Endothelial cell of umbilical vein (primary cell): ENCODE measurements at regions not wholly inside any gene's neighbourhood (a gene's known extent, or its start where the extent isn't known, plus 50 kb on each side); places are given as distances from the start of the nearest gene placed in this dataset.

Experiments
- EZH2 ChIP-seq: IDR thresholded peaks from 2 replicates; pipeline ENCODE4 v1.6.1; 2012; ENCODE audit warnings: borderline replicate concordance, low read depth, mild to moderate bottlenecking, moderate library complexity, low read length, inconsistent platforms; ENCODE audit not compliant: severe bottlenecking
- FOS ChIP-seq: IDR thresholded peaks from 2 replicates; pipeline ENCODE4 v1.6.1; 2011; ENCODE audit warnings: mild to moderate bottlenecking, low read length, moderate library complexity, borderline replicate concordance; ENCODE audit not compliant: insufficient read depth
- GATA2 ChIP-seq: IDR thresholded peaks from 2 replicates; pipeline ENCODE4 v1.7.0; 2011; ENCODE audit warnings: low read depth, mild to moderate bottlenecking, moderate library complexity, mixed read lengths, low read length; ENCODE audit not compliant: insufficient read length, insufficient read depth
- JUN ChIP-seq: IDR thresholded peaks from 2 replicates; pipeline ENCODE4 v1.6.1; 2011; ENCODE audit warnings: borderline replicate concordance, low read depth; ENCODE audit not compliant: insufficient read length, insufficient read depth
- MYC ChIP-seq: IDR thresholded peaks from one replicate; pipeline ENCODE4 v1.6.1; 2011; ENCODE audit warnings: mild to moderate bottlenecking, low read depth, low read length
- POLR2A ChIP-seq: IDR thresholded peaks from 2 replicates; pipeline ENCODE4 v1.6.1; 2012; ENCODE audit warnings: low read depth, mild to moderate bottlenecking, control low read depth, low read length
- POLR2AphosphoS5 ChIP-seq: IDR thresholded peaks from 2 replicates; pipeline ENCODE4 v1.6.1; 2012; ENCODE audit warnings: low read depth, mild to moderate bottlenecking, control low read depth, low read length, moderate library complexity; ENCODE audit not compliant: insufficient read depth
- TF ChIP-seq, protein P1 (sequence below), 2 donors: IDR thresholded peaks; 1 replicate in 1 of 2; 2 replicates in 1 of 2; pipeline ENCODE4 v1.5.1; 2011; ENCODE audit warnings: low read length in 2 of 2, mild to moderate bottlenecking in 2 of 2, moderate library complexity in 2 of 2, control low read depth in 1 of 2, inconsistent platforms in 1 of 2, low read depth in 1 of 2; ENCODE audit not compliant: insufficient read depth in 1 of 2; ENCODE audit errors: extremely low read depth in 1 of 2
- TF ChIP-seq, protein P2 (sequence below): IDR thresholded peaks from 2 replicates; pipeline ENCODE4 v1.6.1; 2011; ENCODE audit not compliant: insufficient read depth, insufficient read length

DNA sequence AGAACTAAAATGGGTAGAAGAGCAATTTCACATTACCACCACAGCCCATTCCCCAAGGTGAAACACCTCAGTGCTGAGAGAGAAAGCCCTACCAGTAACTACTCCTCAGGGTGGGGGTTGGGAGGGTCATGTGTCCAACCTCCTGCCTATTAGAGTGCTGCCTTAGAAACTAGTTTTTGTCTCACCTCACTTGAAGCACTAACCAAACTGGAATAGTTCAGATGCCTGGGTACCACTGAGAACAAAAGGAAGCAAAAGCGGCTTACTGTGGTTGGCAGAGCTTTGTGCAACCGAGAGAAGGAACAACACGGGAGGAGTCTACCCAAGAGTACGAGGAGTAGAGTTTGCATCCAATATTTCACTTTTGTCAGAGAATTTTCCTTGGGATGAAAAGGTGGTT is 1207.5 kb upstream of the ADGRL2 start:
- TF ChIP-seq, protein P1, sequence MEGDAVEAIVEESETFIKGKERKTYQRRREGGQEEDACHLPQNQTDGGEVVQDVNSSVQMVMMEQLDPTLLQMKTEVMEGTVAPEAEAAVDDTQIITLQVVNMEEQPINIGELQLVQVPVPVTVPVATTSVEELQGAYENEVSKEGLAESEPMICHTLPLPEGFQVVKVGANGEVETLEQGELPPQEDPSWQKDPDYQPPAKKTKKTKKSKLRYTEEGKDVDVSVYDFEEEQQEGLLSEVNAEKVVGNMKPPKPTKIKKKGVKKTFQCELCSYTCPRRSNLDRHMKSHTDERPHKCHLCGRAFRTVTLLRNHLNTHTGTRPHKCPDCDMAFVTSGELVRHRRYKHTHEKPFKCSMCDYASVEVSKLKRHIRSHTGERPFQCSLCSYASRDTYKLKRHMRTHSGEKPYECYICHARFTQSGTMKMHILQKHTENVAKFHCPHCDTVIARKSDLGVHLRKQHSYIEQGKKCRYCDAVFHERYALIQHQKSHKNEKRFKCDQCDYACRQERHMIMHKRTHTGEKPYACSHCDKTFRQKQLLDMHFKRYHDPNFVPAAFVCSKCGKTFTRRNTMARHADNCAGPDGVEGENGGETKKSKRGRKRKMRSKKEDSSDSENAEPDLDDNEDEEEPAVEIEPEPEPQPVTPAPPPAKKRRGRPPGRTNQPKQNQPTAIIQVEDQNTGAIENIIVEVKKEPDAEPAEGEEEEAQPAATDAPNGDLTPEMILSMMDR (IDR thresholded peaks at IDR 0.05; ENCODE audit: extremely low read depth in 1 of 2, insufficient read depth in 1 of 2, low read depth in 1 of 2, low read length in 2 of 2): no peak
- TF ChIP-seq POLR2A (no peak), POLR2AphosphoS5 (no peak), FOS (no peak), EZH2 (no peak), JUN (no peak), GATA2 (no peak), MYC (no peak)
- TF ChIP-seq, protein P2, sequence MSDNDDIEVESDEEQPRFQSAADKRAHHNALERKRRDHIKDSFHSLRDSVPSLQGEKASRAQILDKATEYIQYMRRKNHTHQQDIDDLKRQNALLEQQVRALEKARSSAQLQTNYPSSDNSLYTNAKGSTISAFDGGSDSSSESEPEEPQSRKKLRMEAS: no peak
